Endothelial cell of umbilical vein (primary cell): ENCODE measurements at regions not wholly inside any gene's neighbourhood (a gene's known extent, or its start where the extent isn't known, plus 50 kb on each side); places are given as distances from the start of the nearest gene placed in this dataset.

Experiments
- CTCF ChIP-seq, 2 donors: IDR thresholded peaks; 1 replicate in 1 of 2; 2 replicates in 1 of 2; pipeline ENCODE4 v1.5.1; 2011; ENCODE audit warnings: low read length in 2 of 2, mild to moderate bottlenecking in 2 of 2, moderate library complexity in 2 of 2, control low read depth in 1 of 2, inconsistent platforms in 1 of 2, low read depth in 1 of 2; ENCODE audit not compliant: insufficient read depth in 1 of 2; ENCODE audit errors: extremely low read depth in 1 of 2
- EZH2 ChIP-seq: IDR thresholded peaks from 2 replicates; pipeline ENCODE4 v1.6.1; 2012; ENCODE audit warnings: borderline replicate concordance, low read depth, mild to moderate bottlenecking, moderate library complexity, low read length, inconsistent platforms; ENCODE audit not compliant: severe bottlenecking
- JUN ChIP-seq: IDR thresholded peaks from 2 replicates; pipeline ENCODE4 v1.6.1; 2011; ENCODE audit warnings: borderline replicate concordance, low read depth; ENCODE audit not compliant: insufficient read length, insufficient read depth
- POLR2AphosphoS5 ChIP-seq: IDR thresholded peaks from 2 replicates; pipeline ENCODE4 v1.6.1; 2012; ENCODE audit warnings: low read depth, mild to moderate bottlenecking, control low read depth, low read length, moderate library complexity; ENCODE audit not compliant: insufficient read depth

GRCh38 chr6:123747515-123747914 is 56.1 kb upstream of the NKAIN2 start:
- no peak for TF ChIP-seq EZH2
- no peak for TF ChIP-seq POLR2AphosphoS5
- no peak for TF ChIP-seq CTCF (IDR thresholded peaks at IDR 0.05; ENCODE audit: extremely low read depth in 1 of 2, insufficient read depth in 1 of 2, low read depth in 1 of 2, low read length in 2 of 2)
- no peak for TF ChIP-seq JUN
